ENCODE measurements at regions not wholly inside any gene's neighbourhood (a gene's known extent, or its start where the extent isn't known, plus 50 kb on each side); places are given as distances from the start of the nearest gene placed in this dataset.

DNA sequence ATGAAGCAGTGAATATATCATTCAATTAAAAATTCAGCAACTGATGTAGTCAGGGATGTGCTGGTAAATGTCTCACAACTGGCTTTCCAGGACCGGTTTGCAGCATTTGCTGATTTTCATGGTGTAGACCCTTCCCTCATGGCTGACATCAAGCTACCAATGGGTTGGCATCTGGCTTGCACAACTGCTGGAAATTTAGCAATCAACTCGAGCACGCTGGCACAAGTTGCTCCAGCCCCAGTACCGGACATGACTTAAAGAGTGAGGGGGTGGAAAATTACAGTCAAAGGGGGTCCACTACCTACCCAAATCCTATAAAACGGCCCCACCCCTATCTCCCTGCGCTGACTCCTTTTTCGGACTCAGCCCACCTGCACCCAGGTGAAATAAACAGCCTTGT lies 198.4 kb upstream of the NRP1 start:
- no peak for TF ChIP-seq CTCF (conservative IDR thresholded peaks at IDR 0.05; ENCODE audit: low read length)
- TF ChIP-seq EZH2phosphoT487 (IDR thresholded peaks at IDR 0.05; ENCODE audit: borderline replicate concordance): no peak
